Erythroblast (primary cell): ENCODE measurements at regions not wholly inside any gene's neighbourhood (a gene's known extent, or its start where the extent isn't known, plus 50 kb on each side); places are given as distances from the start of the nearest gene placed in this dataset.

Experiments used
- GATA1 ChIP-seq: IDR thresholded peaks from 2 replicates; pipeline ENCODE4 v1.6.1; 2011; ENCODE audit warnings: low read depth, mild to moderate bottlenecking, control low read depth, low read length, moderate library complexity
- POLR2A ChIP-seq: IDR thresholded peaks from 2 replicates; pipeline ENCODE4 v1.6.1; 2011; ENCODE audit warnings: mild to moderate bottlenecking, low read length

GRCh38 chr2:139366681-139367080 lies 586.5 kb upstream of the NXPH2 start:
- TF ChIP-seq POLR2A (no peak), GATA1 (no peak)
